Bronchial epithelial cell (primary cell): ENCODE measurements at regions not wholly inside any gene's neighbourhood (a gene's known extent, or its start where the extent isn't known, plus 50 kb on each side); places are given as distances from the start of the nearest gene placed in this dataset.

ENCODE experiments used
- DNase-seq: peaks from one replicate; pipeline ENCODE4 v3.0.0-alpha.2; 2010; ENCODE audit warnings: low read depth
- FAIRE-seq: peaks from 2 replicates; lab custom pipeline; 2011; peaks lifted over from hg19 to GRCh38; lab: Jason Lieb, UNC
- H3K27me3 ChIP-seq: 2 replicates; pipeline ENCODE4 v1.5.1; 2011; ENCODE audit warnings: low read length; ENCODE audit not compliant: control insufficient read depth, insufficient read depth
- H3K36me3 ChIP-seq: 2 replicates; pipeline ENCODE4 v1.5.1; 2011; ENCODE audit warnings: low read length; ENCODE audit not compliant: control insufficient read depth, insufficient read depth
- H3K4me3 ChIP-seq: 2 replicates; pipeline ENCODE4 v1.5.1; 2011; ENCODE audit warnings: mild to moderate bottlenecking, low read depth, low read length, control low read depth
- CTCF ChIP-seq: IDR thresholded peaks from 2 replicates; pipeline ENCODE4 v1.5.1; 2011; ENCODE audit warnings: mild to moderate bottlenecking, moderate library complexity, low read length, control low read depth, inconsistent platforms; ENCODE audit not compliant: insufficient read depth, severe bottlenecking

- H3K36me3 ChIP-seq, result no peaks in the 10 kb centered on the region
- no peak for TF ChIP-seq CTCF
- H3K27me3 ChIP-seq, result no peaks in the 10 kb centered on the region
- DNase-seq (no peak), FAIRE-seq (no peak)
- H3K4me3 ChIP-seq, result no peak overlapping the region
These were observed 73.0 kb upstream of the HS6ST1 start for GRCh38 chr2:128391679-128392078.

- Histone ChIP-seq H3K4me3 (no peak overlapping the region), H3K27me3 (no peaks in the 10 kb centered on the region), H3K36me3 (no peaks in the 10 kb centered on the region)
- TF ChIP-seq CTCF, result no peak
- DNase-seq, result no peak
- no peak for FAIRE-seq
These were observed 73.5 kb upstream of the HS6ST1 start for GRCh38 chr2:128392207-128392606.

- Histone ChIP-seq H3K36me3 (no peaks in the 10 kb centered on the region), H3K27me3 (no peaks in the 10 kb centered on the region), H3K4me3 (no peak overlapping the region)
- FAIRE-seq (peak; percentile 77), DNase-seq (no peak)
- no peak for TF ChIP-seq CTCF
These were observed 75.5 kb upstream of the HS6ST1 start for GRCh38 chr2:128394007-128394730.

GRCh38 chr2:128395196-128395595 lies 76.5 kb upstream of the HS6ST1 start:
- no peak overlapping the region for H3K4me3 ChIP-seq
- FAIRE-seq, result no peak
- no peaks in the 10 kb centered on the region for H3K27me3 ChIP-seq
- TF ChIP-seq CTCF, result no peak
- no peaks in the 10 kb centered on the region for H3K36me3 ChIP-seq
- no peak for DNase-seq

DNA sequence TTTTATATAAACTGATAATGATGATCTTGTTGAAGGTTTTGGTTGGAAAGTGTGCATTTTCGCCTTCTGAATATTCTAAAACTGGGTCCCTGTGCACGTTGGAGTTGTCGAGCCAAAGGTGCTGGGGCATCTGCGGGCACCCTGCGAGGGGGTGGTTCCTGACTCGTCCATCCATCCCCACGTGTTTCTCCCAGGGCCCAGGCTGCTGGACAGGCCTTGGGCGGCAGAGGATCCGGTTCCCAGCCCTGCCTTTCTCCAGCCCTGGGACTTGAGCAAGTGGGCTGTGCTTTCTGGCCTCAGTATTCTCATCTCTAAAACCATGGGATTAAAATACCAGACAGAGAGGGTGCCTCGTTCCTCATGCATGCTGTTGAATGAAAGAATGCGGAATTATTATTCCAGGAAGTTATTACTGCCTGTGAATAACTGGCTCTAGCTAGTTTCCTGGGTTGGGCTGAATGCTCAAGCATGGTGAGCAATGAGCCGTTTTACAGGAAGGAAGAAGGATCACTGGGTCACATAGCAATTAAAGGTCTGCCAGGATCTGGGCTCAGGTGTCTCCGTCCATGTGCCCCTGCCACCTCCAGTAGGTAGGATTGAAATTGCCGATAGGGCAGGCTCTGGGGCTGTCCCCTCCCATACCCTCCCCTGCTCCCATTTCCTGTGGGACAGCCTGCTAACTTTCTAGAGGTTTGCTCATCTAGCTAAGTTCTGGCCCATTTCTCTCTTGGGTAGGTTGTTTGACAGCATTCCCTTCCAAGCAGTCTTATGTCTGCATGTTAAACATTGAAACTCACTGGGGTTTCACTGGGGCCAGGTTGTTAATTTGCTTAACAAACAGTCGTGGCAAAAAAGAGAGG lies 77.2 kb upstream of the HS6ST1 start:
- FAIRE-seq (peak; percentile 7), DNase-seq (peak; percentile 85)
- Histone ChIP-seq H3K4me3 (no peak overlapping the region), H3K36me3 (no peaks in the 10 kb centered on the region), H3K27me3 (no peaks in the 10 kb centered on the region)
- no peak for TF ChIP-seq CTCF
